ENCODE measurements at regions not wholly inside any gene's neighbourhood (a gene's known extent, or its start where the extent isn't known, plus 50 kb on each side); places are given as distances from the start of the nearest gene placed in this dataset.

DNA sequence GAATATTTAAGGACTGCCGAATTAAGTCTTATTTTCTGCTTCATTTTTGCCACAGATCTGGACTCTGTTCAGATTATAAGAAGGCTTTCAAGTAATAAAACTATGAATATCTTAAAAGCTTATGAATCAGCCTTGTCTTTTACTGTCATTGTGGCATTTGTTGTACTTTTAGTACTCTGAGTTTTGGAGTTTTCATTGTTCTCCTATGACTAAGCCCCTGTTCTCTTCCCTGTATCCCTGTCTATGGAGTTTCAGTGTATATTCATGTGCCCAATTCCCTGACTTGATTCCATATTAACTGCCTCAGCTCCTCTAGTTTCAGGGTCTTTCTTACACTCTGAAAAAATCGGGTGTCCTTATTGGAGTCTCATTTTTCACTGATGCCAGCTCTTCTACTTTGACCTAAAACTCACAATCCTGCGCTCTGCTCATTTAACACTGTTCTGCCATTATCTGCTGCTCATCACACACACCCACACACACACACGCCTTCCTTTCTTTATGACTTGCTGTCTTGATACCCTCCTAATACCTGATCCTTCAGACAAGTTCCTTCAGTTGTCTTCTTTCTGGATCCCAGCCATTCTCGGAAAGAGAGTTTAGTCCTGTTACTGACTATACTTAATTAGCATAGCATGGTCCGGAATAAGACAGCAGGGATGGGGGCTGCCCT, 511.8 kb downstream of the CPS1 start:
- TF ChIP-seq, protein P1, sequence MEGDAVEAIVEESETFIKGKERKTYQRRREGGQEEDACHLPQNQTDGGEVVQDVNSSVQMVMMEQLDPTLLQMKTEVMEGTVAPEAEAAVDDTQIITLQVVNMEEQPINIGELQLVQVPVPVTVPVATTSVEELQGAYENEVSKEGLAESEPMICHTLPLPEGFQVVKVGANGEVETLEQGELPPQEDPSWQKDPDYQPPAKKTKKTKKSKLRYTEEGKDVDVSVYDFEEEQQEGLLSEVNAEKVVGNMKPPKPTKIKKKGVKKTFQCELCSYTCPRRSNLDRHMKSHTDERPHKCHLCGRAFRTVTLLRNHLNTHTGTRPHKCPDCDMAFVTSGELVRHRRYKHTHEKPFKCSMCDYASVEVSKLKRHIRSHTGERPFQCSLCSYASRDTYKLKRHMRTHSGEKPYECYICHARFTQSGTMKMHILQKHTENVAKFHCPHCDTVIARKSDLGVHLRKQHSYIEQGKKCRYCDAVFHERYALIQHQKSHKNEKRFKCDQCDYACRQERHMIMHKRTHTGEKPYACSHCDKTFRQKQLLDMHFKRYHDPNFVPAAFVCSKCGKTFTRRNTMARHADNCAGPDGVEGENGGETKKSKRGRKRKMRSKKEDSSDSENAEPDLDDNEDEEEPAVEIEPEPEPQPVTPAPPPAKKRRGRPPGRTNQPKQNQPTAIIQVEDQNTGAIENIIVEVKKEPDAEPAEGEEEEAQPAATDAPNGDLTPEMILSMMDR (IDR thresholded peaks at IDR 0.05; ENCODE audit: control insufficient read depth, extremely low read depth, insufficient read depth): no peak
- H3K4me3 ChIP-seq (ENCODE audit: low read depth, low read length): no peak overlapping the region
- no peak for DNase-seq (ENCODE audit: low read depth)

DNA sequence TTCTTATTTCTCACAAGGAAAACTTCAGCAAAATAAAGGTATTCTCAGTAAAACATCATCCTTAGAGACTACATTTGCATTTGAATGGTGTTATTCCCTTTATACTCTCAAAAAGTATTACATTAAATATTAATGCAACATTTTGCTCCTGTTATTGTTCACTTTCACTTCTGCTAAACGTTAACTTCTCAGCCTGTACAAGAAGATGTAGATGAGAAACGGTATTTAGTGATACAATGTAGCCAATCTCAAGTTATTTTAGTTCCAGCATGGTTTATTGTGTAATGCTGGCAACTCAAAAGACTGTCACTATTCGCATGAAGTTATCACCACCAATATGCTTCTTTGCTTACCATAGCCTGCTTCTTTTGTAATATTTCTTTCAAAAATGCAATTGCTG, 514.1 kb downstream of the CPS1 start:
- no peak for DNase-seq (ENCODE audit: low read depth)
- no peak overlapping the region for H3K4me3 ChIP-seq (ENCODE audit: low read depth, low read length)
- TF ChIP-seq, protein P1 (IDR thresholded peaks at IDR 0.05; ENCODE audit: control insufficient read depth, extremely low read depth, insufficient read depth): no peak

DNA sequence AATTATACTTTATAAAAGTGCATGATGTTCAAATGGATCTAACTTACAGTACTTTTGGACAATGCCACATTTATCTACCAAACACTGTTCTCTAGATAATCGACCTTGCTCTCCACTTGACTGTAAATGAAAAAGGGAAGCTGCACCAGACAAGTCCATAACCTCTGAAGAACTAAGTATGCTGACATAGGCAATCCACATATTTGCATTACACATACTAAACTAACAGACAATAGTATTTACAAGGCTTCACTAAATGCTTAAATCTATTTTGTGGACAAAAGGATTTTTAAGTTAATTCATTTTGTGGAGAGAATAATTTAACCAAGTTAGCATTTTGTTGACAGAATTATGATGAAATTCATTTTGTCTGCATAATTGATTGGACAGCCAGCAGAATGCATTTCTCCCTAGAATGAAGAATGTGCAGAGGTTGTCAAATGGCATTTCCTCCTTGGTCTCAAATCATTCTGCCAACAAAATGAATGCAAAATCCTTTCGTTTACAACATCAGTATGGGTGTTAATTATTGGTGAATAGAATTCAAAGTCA, 520.9 kb downstream of the CPS1 start:
- TF ChIP-seq, protein P1 (IDR thresholded peaks at IDR 0.05; ENCODE audit: control insufficient read depth, extremely low read depth, insufficient read depth): no peak
- DNase-seq (ENCODE audit: low read depth): no peak
- no peak overlapping the region for H3K4me3 ChIP-seq (ENCODE audit: low read depth, low read length)

DNA sequence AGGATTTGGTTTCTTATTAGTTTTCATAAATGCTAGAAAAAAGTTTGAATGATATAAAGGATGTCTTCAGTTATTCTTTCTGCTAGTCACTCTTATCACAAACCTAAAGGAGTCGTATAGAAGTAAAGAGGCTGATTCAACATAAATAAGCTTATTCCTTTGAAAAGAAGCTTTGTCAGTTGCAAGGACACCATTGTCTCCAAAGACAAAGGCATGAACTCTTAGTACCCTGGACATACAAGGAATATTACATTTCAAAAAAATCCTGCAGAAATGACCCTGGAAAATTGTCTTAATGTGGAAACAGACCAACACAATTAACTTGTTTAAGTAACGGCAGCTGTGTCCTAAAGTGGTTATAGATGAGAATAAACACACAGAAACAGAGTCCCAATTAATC, 528.0 kb downstream of the CPS1 start:
- no peak for DNase-seq (ENCODE audit: low read depth)
- TF ChIP-seq, protein P1 (IDR thresholded peaks at IDR 0.05; ENCODE audit: control insufficient read depth, extremely low read depth, insufficient read depth): no peak
- no peak overlapping the region for H3K4me3 ChIP-seq (ENCODE audit: low read depth, low read length)

DNA sequence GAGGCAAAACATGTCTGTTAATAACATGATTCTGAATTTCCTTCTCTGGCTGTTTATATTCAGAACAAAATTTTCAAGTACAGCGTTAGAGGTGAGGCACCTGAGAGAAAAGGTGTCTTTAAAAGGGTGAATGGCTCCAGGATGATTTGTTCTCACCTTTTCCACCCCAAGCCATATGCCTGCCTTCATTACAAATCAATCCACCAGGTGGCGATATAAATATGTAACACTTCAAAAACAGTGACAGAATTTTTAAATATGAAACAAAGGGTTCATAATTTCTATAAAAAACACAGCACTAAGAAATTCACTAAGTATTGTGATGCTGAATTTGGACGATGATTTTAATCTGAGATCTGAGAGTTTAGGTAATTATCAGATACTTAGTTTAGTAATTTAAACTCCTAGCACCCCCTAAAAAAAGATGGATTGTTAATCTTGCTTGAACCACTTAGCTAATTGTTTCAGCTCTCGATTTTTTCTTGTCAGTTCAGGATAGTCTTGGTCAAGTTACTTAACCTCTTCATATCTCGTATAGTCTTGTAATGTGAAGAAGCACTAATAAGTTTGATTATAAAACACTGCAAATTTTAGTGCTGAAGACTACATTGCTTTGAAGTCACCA, 528.8 kb downstream of the CPS1 start:
- TF ChIP-seq, protein P1 (IDR thresholded peaks at IDR 0.05; ENCODE audit: control insufficient read depth, extremely low read depth, insufficient read depth): peak; percentile 58
- DNase-seq (ENCODE audit: low read depth): no peak
- H3K4me3 ChIP-seq (ENCODE audit: low read depth, low read length): no peak overlapping the region

DNA sequence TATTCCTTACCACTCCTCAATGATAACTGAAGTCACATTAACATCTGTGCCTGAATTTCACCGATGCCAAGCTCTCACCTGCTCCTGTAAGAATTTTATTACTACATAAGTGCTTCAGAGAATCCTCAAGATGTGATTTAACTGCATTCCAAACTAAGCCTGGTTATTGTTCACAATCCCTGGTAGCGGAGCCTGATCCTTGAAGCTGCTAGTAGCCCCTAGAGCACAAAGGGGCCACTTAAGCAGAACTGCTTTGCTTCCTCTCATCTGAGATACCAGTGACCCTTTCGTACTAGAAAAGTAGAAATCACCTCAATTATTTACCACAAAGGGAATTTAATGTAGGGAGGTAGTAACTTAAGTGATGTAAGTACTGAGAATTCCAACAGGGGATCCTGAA, 529.6 kb downstream of the CPS1 start:
- H3K4me3 ChIP-seq (ENCODE audit: low read depth, low read length): no peak overlapping the region
- TF ChIP-seq, protein P1 (IDR thresholded peaks at IDR 0.05; ENCODE audit: control insufficient read depth, extremely low read depth, insufficient read depth): no peak
- DNase-seq (ENCODE audit: low read depth): no peak
